ENCODE measurements at regions not wholly inside any gene's neighbourhood (a gene's known extent, or its start where the extent isn't known, plus 50 kb on each side); places are given as distances from the start of the nearest gene placed in this dataset.

- no peaks in the 10 kb centered on the region for H3K9me3 ChIP-seq (ENCODE audit: low read length)
- no peaks in the 10 kb centered on the region for H3K27me3 ChIP-seq (ENCODE audit: insufficient read depth, low read length, poor library complexity, severe bottlenecking)
- no peak overlapping the region for H3K27ac ChIP-seq (ENCODE audit: low read depth, low read length)
- no peaks in the 10 kb centered on the region for H3K36me3 ChIP-seq (ENCODE audit: insufficient read depth, low read length)
- DNase-seq, result no peak
- no peaks in the 10 kb centered on the region for H3K27me3 Mint-ChIP-seq
- no peak overlapping the region for H3K4me3 Mint-ChIP-seq
- ChIA-PET POLR2A (no interaction called here), CTCF (no interaction called here)
- H3K4me1 Mint-ChIP-seq, result no peaks in the 10 kb centered on the region
- H3K4me1 ChIP-seq (ENCODE audit: insufficient read depth, low read length), result no peaks in the 10 kb centered on the region
- no peaks in the 10 kb centered on the region for H3K36me3 Mint-ChIP-seq
- H3K4me3 ChIP-seq (ENCODE audit: low read length), result no peak overlapping the region
- H3K9me3 Mint-ChIP-seq, result peaks cover 2 to 33% (median 4%) of the 10 kb centered on the region in 5 donors
- H3K27ac Mint-ChIP-seq, result no peak overlapping the region
These were observed 609.5 kb upstream of the NUDT12 start for GRCh38 chr5:104171958-104172690.

- H3K9me3 ChIP-seq (ENCODE audit: low read length), result no peaks in the 10 kb centered on the region
- ChIA-PET CTCF (no interaction called here), POLR2A (no interaction called here)
- Mint-ChIP-seq H3K4me3 (no peak overlapping the region), H3K4me1 (no peaks in the 10 kb centered on the region), H3K27ac (no peak overlapping the region), H3K27me3 (no peaks in the 10 kb centered on the region), H3K9me3 (peaks cover 2 to 25% (median 4%) of the 10 kb centered on the region in 5 donors), H3K36me3 (no peaks in the 10 kb centered on the region)
- no peaks in the 10 kb centered on the region for H3K27me3 ChIP-seq (ENCODE audit: insufficient read depth, low read length, poor library complexity, severe bottlenecking)
- DNase-seq, result no peak
- H3K4me1 ChIP-seq (ENCODE audit: insufficient read depth, low read length), result no peaks in the 10 kb centered on the region
- H3K4me3 ChIP-seq (ENCODE audit: low read length), result no peak overlapping the region
- H3K27ac ChIP-seq (ENCODE audit: low read depth, low read length), result no peak overlapping the region
- H3K36me3 ChIP-seq (ENCODE audit: insufficient read depth, low read length), result no peaks in the 10 kb centered on the region
These were observed 608.3 kb upstream of the NUDT12 start for GRCh38 chr5:104170926-104171325.

GRCh38 chr5:104146652-104147051 lies 584.1 kb upstream of the NUDT12 start:
- no peaks in the 10 kb centered on the region for H3K27me3 Mint-ChIP-seq
- H3K27ac ChIP-seq (ENCODE audit: low read depth, low read length), result no peak overlapping the region
- peaks cover 1 to 11% (median 4%) of the 10 kb centered on the region in 5 donors for H3K9me3 Mint-ChIP-seq
- no peak for DNase-seq
- no peaks in the 10 kb centered on the region for H3K9me3 ChIP-seq (ENCODE audit: low read length)
- no peaks in the 10 kb centered on the region for H3K27me3 ChIP-seq (ENCODE audit: insufficient read depth, low read length, poor library complexity, severe bottlenecking)
- ChIA-PET POLR2A (no interaction called here), CTCF (no interaction called here)
- no peaks in the 10 kb centered on the region for H3K4me1 Mint-ChIP-seq
- H3K27ac Mint-ChIP-seq, result no peak overlapping the region
- H3K4me3 Mint-ChIP-seq, result no peak overlapping the region
- no peaks in the 10 kb centered on the region for H3K4me1 ChIP-seq (ENCODE audit: insufficient read depth, low read length)
- H3K36me3 ChIP-seq (ENCODE audit: insufficient read depth, low read length), result no peaks in the 10 kb centered on the region
- H3K4me3 ChIP-seq (ENCODE audit: low read length), result no peak overlapping the region
- H3K36me3 Mint-ChIP-seq, result no peaks in the 10 kb centered on the region

GRCh38 chr5:104139840-104140239 lies 577.3 kb upstream of the NUDT12 start:
- Histone ChIP-seq H3K4me1 (ENCODE audit: insufficient read depth, low read length) (no peaks in the 10 kb centered on the region), H3K27ac (ENCODE audit: low read depth, low read length) (no peak overlapping the region), H3K36me3 (ENCODE audit: insufficient read depth, low read length) (no peaks in the 10 kb centered on the region), H3K27me3 (ENCODE audit: insufficient read depth, low read length, poor library complexity, severe bottlenecking) (no peaks in the 10 kb centered on the region), H3K9me3 (ENCODE audit: low read length) (no peaks in the 10 kb centered on the region), H3K4me3 (ENCODE audit: low read length) (no peak overlapping the region)
- Mint-ChIP-seq H3K27me3 (no peaks in the 10 kb centered on the region), H3K27ac (no peak overlapping the region), H3K4me3 (no peak overlapping the region), H3K4me1 (no peaks in the 10 kb centered on the region), H3K9me3 (peaks cover 0 to 9% (median 7%) of the 10 kb centered on the region in 5 donors), H3K36me3 (no peaks in the 10 kb centered on the region)
- ChIA-PET POLR2A (no interaction called here), CTCF (no interaction called here)
- DNase-seq, result no peak

GRCh38 chr5:104130320-104130719 lies 567.7 kb upstream of the NUDT12 start:
- Histone ChIP-seq H3K4me1 (ENCODE audit: insufficient read depth, low read length) (no peaks in the 10 kb centered on the region), H3K9me3 (ENCODE audit: low read length) (no peaks in the 10 kb centered on the region), H3K27me3 (ENCODE audit: insufficient read depth, low read length, poor library complexity, severe bottlenecking) (no peaks in the 10 kb centered on the region), H3K4me3 (ENCODE audit: low read length) (no peak overlapping the region), H3K27ac (ENCODE audit: low read depth, low read length) (no peak overlapping the region), H3K36me3 (ENCODE audit: insufficient read depth, low read length) (no peaks in the 10 kb centered on the region)
- Mint-ChIP-seq H3K9me3 (peaks cover 7 to 32% (median 13%) of the 10 kb centered on the region in 5 donors), H3K4me3 (no peak overlapping the region), H3K36me3 (no peaks in the 10 kb centered on the region), H3K27me3 (no peaks in the 10 kb centered on the region), H3K4me1 (no peaks in the 10 kb centered on the region), H3K27ac (no peak overlapping the region)
- CTCF ChIA-PET, result no interaction called here
- no peak for DNase-seq
- POLR2A ChIA-PET, result no interaction called here

- H3K4me1 Mint-ChIP-seq, result no peaks in the 10 kb centered on the region
- no peak overlapping the region for H3K4me3 Mint-ChIP-seq
- Histone ChIP-seq H3K27me3 (ENCODE audit: insufficient read depth, low read length, poor library complexity, severe bottlenecking) (no peaks in the 10 kb centered on the region), H3K4me3 (ENCODE audit: low read length) (no peak overlapping the region), H3K4me1 (ENCODE audit: insufficient read depth, low read length) (no peaks in the 10 kb centered on the region), H3K36me3 (ENCODE audit: insufficient read depth, low read length) (no peaks in the 10 kb centered on the region), H3K9me3 (ENCODE audit: low read length) (no peaks in the 10 kb centered on the region), H3K27ac (ENCODE audit: low read depth, low read length) (no peak overlapping the region)
- ChIA-PET CTCF (no interaction called here), POLR2A (no interaction called here)
- H3K9me3 Mint-ChIP-seq, result peaks cover 7 to 29% (median 12%) of the 10 kb centered on the region in 5 donors
- DNase-seq, result no peak
- no peaks in the 10 kb centered on the region for H3K36me3 Mint-ChIP-seq
- H3K27ac Mint-ChIP-seq, result no peak overlapping the region
- no peaks in the 10 kb centered on the region for H3K27me3 Mint-ChIP-seq
These were observed 565.8 kb upstream of the NUDT12 start for GRCh38 chr5:104128348-104128747.

- DNase-seq, result no peak
- ChIA-PET CTCF (no interaction called here), POLR2A (no interaction called here)
- H3K4me3 Mint-ChIP-seq, result no peak overlapping the region
- Histone ChIP-seq H3K4me1 (ENCODE audit: insufficient read depth, low read length) (no peaks in the 10 kb centered on the region), H3K27me3 (ENCODE audit: insufficient read depth, low read length, poor library complexity, severe bottlenecking) (no peaks in the 10 kb centered on the region), H3K4me3 (ENCODE audit: low read length) (no peak overlapping the region), H3K27ac (ENCODE audit: low read depth, low read length) (no peak overlapping the region), H3K9me3 (ENCODE audit: low read length) (no peaks in the 10 kb centered on the region), H3K36me3 (ENCODE audit: insufficient read depth, low read length) (no peaks in the 10 kb centered on the region)
- no peaks in the 10 kb centered on the region for H3K27me3 Mint-ChIP-seq
- H3K4me1 Mint-ChIP-seq, result no peaks in the 10 kb centered on the region
- peaks cover 1 to 29% (median 10%) of the 10 kb centered on the region in 5 donors for H3K9me3 Mint-ChIP-seq
- no peaks in the 10 kb centered on the region for H3K36me3 Mint-ChIP-seq
- no peak overlapping the region for H3K27ac Mint-ChIP-seq
These were observed 564.4 kb upstream of the NUDT12 start for GRCh38 chr5:104126980-104127379.

- H3K27me3 Mint-ChIP-seq, result no peaks in the 10 kb centered on the region
These were observed 556.9 kb upstream of the NUDT12 start for GRCh38 chr5:104119529-104119928.

More at GRCh38 chr5:104119529-104119928, 556.9 kb upstream of the NUDT12 start:
- Mint-ChIP-seq H3K27ac (no peak overlapping the region), H3K9me3 (peaks cover 0 to 14% (median 2%) of the 10 kb centered on the region in 5 donors), H3K4me3 (no peak overlapping the region), H3K4me1 (no peaks in the 10 kb centered on the region), H3K36me3 (no peaks in the 10 kb centered on the region)
- H3K36me3 ChIP-seq (ENCODE audit: insufficient read depth, low read length), result no peaks in the 10 kb centered on the region
- no peak for DNase-seq
- ChIA-PET POLR2A (no interaction called here), CTCF (no interaction called here)
- no peaks in the 10 kb centered on the region for H3K4me1 ChIP-seq (ENCODE audit: insufficient read depth, low read length)
- no peak overlapping the region for H3K4me3 ChIP-seq (ENCODE audit: low read length)
- H3K27me3 ChIP-seq (ENCODE audit: insufficient read depth, low read length, poor library complexity, severe bottlenecking), result no peaks in the 10 kb centered on the region
- no peaks in the 10 kb centered on the region for H3K9me3 ChIP-seq (ENCODE audit: low read length)
- H3K27ac ChIP-seq (ENCODE audit: low read depth, low read length), result no peak overlapping the region

Measured in CD8-positive, alpha-beta memory T cell (primary cell).